CD4-positive, alpha-beta T cell treated with Interleukin-4 for 4 hours (primary cell): ENCODE measurements at regions not wholly inside any gene's neighbourhood (a gene's known extent, or its start where the extent isn't known, plus 50 kb on each side); places are given as distances from the start of the nearest gene placed in this dataset.

Experiments
- DNase-seq: peaks from one replicate; pipeline ENCODE4 v3.0.0-alpha.2; 2020

GRCh38 chr7:96481796-96482195, 159.9 kb upstream of the SLC25A13 start:
- DNase-seq, result no peak

- peak; percentile 11 for DNase-seq
These were observed 157.2 kb upstream of the SLC25A13 start for GRCh38 chr7:96479015-96479645.

GRCh38 chr7:96471606-96472005, 149.7 kb upstream of the SLC25A13 start:
- DNase-seq, result no peak

GRCh38 chr7:96452146-96452545, 130.2 kb upstream of the SLC25A13 start:
- DNase-seq, result no peak

- DNase-seq, result no peak
These were observed 127.2 kb upstream of the SLC25A13 start for GRCh38 chr7:96449094-96449493.

DNA sequence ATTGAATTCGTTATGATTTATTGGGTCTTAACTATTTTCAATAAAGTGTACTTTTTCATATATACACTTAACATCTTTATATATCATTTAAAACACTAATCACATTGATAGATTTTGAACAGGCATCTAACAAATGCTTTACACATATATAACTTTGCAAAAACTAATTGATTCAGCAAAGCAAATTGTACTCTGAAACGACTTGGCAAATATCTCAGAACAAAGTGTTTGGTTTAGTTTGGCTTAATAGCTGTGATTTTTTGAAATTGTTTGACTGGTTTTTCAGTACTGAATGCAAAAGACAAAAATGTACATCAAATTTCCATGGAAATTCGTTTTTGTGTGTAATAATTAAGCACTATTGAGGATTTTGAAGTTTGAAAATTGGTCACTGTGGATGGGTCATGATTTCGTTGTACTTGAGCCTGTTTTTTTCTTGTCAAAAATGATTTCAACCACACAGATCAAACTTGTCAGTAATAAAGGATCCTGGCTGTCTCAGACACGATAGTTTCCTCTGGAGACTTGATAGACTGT, 125.3 kb upstream of the SLC25A13 start:
- DNase-seq, result no peak

DNA sequence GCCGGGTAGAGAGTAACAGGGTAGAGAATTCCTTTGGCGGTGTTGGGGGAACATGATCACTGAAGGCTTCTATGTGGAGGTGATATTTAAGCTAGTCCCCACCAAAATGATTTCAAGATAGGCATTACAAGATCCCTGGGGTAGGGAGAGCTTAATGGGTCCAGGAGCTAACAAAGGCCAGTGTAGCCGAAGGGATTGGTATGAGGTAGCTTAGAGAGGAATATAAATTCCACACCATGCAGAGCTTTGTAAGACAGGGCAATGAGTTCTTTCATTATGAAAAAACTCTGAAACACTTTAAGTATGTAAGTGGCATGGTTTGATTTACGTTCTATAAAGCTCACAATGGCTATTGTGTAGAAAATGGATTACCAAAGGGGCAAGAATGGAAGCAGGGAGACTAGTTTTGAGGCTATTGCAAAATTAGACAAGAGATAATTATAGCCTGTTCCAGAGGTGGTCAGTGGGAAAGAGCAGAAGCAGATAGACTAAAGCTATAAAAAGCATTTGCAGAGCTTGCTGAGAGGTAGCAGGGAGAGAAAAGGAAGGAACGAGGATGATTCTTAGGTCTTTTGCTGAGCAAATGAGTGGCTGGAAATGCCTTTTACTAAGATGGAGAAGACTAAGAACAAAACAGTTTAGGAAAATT, 119.7 kb upstream of the SLC25A13 start:
- DNase-seq, result no peak

DNA sequence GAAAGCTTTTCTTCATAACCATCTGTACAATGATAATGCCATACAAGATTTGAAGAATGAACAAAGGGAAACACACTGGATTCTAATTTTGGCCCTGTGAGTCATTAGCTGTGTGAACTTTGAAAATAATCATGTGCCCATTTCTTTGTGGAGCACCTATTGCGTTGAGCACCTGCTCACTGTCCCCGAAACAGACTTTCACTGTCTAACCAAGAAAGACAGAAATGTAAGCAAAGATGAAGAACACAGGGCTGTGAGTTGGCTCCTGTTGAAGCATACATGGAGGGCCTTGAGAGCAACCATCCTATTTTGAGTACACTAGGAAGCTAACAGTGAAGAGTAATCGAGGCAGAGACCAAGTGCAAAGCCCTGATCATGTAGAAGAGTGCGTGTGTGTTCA, 118.4 kb upstream of the SLC25A13 start:
- no peak for DNase-seq

DNA sequence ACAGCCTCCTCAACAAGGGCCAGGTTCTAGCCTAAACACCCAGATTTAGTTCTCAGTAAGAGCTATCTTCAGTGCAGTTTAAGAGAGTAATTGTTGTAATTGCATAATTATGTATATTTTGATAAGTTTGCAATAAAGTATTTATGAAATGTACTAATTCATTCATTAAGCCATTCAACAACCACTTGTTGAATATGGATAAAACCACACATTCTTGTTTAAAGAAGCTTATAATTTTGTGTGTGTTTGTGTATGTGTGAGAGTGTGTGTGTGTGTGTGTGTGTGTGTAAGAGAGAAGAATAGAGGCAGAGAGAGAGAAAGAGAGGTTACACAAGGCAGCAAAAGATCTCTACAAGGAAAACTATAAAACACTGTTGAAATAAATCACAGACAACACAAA, 115.0 kb upstream of the SLC25A13 start:
- no peak for DNase-seq

GRCh38 chr7:96430356-96430755, 108.5 kb upstream of the SLC25A13 start:
- DNase-seq, result no peak

DNA sequence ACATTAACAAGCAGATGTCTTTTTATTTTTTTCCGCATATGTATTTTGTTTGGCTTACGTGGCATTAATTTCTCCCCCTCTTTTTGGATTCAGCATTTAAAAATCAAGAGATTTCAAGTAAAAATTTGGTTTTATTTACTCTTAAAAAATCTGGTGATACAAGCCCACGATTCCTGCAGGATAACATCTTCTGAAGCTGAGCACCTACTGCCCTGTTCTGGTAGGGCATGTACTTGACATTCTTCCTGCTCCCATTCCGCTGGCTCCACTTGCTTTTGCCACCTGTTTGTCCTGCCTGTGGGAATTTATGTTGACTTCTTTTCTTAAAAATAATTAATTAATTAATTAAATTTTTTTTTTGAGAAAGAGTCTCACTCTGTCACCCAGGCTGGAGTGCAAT, 105.2 kb upstream of the SLC25A13 start:
- no peak for DNase-seq

DNA sequence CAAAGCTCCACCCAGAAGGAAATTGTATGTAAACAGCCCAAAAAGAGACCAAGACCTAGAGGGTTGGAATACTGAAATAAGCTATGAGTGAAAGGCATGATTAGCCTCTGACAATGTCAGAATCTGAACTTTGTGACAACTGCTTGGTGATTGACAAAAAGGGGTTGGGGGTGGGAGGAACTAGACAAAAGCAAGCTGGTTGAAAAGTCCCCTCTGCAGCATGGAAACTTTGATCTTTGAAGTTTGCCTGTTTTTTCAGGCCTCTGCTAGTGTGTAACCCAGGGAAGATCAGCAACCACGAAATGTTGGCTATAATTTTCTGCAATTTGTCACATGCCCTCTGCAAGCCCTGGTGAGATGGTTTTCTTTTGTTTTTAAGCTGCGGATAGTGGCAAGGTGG, 104.8 kb upstream of the SLC25A13 start:
- no peak for DNase-seq

- no peak for DNase-seq
These were observed 104.1 kb upstream of the SLC25A13 start for GRCh38 chr7:96426027-96426426.

GRCh38 chr7:96424411-96424810, 102.5 kb upstream of the SLC25A13 start:
- DNase-seq, result no peak

DNA sequence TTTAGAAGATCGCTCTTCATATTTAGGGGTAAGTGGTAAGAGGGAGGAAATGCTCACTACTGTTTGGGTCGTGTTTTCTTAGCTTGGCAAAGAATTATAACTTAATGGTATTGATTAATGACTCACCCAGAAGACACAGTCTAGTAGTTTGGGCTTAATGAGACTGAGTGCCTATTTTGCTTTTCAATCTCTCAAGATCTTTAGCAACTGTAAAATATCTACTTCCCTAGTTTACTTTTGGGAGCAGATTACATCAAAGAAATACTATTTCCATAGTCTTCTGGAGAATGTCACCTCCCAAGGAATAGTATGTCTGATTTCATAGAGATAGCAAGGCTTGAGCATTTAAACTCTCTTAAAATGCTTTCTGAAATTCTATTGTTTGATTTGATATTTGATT, 100.5 kb upstream of the SLC25A13 start:
- DNase-seq, result no peak

DNA sequence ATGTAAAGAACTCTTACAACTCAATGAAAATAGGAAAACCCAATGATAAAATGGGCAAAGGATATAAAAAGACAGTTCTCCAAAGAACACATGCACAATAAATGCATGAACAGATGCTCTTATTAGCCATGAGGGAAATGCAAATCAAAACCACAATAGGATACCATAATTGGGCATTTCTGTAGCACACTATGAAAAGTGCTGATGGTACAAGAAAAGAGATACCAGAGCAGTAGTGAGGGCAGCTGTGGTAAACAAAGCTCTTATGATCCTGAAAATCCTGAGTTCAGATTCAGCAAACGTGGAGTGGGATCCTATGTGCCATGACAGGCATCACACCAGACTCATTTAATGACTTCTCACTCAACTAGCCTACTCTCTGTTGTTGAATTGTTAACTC, 96.7 kb upstream of the SLC25A13 start:
- no peak for DNase-seq

DNA sequence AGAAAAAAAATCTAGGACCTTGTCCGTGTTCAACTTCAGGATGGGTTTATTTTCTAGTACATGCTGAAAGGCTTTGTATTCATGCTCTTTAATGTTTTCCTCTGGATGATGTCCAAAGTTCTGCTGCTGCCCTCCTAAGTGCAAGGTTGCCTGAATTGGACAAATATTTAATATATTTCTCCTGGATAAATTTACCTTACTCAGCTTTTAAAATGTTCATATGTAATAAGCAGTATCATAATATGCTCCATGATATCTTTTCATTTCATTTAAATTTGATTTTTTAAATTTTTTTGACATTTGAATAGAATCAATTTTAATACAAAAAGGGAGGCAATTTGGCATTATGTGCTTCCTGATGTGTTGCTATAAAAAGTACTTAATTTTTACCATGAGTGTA, 95.9 kb upstream of the SLC25A13 start:
- no peak for DNase-seq

DNA sequence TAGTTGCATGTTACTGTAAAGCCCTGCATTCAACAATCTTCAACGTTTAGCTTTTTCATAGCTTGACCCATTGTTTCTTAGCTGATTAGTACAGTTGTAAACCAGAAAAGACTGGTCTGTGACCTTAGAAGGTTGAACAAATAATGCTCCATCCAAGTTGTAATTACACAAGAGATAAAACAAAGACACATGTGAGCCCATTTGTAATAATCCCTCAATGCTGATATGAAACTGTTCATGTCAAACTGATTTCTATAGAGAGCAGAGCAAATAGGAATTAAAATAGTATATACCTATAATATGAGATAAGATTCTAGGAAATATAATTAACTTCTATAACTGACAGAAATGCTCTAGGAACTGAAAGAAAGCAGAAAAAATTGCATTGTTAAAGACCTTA, 94.7 kb upstream of the SLC25A13 start:
- no peak for DNase-seq

GRCh38 chr7:96416116-96416515, 94.2 kb upstream of the SLC25A13 start:
- DNase-seq, result no peak

DNA sequence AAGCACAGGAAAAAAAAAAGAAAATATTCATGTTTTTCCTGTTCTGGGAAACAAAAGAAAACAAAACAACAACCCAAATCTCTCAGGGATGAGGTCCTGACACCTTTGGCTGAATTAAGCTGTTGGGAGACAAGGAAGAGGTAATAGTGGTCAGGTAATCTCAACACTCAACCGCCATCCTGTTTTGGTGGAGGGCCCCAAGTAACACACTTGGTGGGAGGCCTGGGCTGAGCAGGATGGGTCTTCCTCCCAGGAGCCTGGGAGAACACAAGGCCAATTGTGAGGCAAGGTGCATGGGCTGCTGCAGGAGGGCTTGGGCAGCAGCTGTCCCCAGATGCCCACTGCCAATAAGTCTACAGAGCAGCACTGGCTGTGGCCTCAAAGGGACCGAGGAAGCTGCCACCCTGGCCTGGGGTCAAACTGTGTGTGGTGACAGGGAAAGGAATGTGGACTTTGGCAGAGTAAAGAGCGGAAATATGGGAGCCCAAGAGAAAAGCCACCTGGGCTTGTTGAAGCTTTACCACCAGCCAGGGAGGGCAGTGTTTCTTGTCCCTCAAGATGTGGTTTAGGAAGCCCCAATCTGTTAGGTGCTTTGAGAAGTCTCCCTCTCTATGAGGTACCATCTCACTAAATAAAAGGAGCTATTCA, 93.5 kb upstream of the SLC25A13 start:
- DNase-seq, result no peak

DNA sequence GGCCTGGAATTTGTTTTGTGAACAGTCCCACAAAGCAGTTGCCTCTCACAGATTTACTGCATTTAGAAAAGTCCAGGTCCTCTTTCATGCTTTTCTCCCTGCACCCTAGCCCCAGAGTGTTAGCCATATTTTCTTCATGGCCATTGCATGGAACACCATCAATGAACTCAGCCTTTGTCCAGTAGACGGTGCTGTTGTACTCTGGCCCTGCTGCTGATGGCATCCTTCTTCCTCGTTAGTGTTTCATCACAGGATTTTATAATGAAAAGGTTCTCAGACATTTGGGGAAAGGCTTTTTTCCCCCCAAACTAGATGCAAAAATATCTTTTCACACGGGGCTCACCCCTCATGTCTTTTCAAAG, 93.0 kb upstream of the SLC25A13 start:
- DNase-seq, result peak; percentile 17

DNA sequence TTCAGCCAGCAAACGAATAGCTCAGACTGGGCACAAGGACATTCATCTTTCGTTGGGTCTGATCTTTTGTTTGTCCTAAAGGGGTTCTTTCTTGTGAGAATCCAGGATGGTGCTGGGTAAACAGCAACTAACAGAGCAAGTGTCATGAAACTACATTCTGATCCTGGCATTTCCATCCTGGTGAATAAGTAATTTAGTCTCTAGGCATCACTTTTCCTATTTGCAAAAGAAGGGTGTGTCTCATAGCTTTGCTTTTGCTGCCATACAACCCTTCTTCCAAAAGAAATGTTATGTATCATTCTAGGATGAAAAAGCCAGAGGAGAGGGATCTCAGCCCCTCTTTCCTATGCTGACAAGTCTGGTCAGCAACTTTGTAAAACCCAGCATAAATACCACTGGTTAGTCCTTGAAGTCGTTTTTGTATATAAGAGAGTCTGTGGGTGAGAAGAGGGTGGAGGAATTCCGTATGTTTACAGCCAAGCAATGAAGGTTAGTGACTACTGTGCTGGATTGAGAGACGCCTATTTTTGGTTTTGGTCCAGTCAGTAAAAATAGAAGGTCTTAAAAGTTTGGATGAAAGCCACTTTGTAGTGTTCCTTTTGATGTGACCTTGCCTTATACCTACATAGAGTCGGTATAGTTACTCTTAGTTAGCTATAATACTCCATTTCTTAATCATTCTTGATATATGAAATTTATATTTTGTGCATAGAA, 88.4 kb upstream of the SLC25A13 start:
- no peak for DNase-seq

GRCh38 chr7:96408881-96409280, 87.0 kb upstream of the SLC25A13 start:
- DNase-seq, result no peak

- no peak for DNase-seq
These were observed 85.5 kb upstream of the SLC25A13 start for GRCh38 chr7:96407427-96407826.
